Gastrocnemius medialis (tissue), 4 donors: ENCODE measurements at regions not wholly inside any gene's neighbourhood (a gene's known extent, or its start where the extent isn't known, plus 50 kb on each side); places are given as distances from the start of the nearest gene placed in this dataset.

ENCODE experiments used
- POLR2A ChIP-seq, 2 donors: fragments of 450-650 bp; IDR thresholded peaks; one replicate each; pipeline ENCODE4 v1.6.1; 2017; ENCODE audit warnings: antibody characterized with exemption in 2 of 2, mild to moderate bottlenecking in 2 of 2, moderate library complexity in 2 of 2
- TF ChIP-seq, protein P1 (sequence below), 5 experiments: fragments of 450-650 bp in 3 of 5; fragments of 200-600 bp in 2 of 5; sonication (generic) in 2 of 5; IDR thresholded peaks in 4 of 5; conservative IDR thresholded peaks in 1 of 5; 1 replicate in 4 of 5; 2 replicates in 1 of 5; pipeline ENCODE4 v1.5.1; 2016 to 2019; ENCODE audit warnings: antibody characterized with exemption in 5 of 5, mild to moderate bottlenecking in 3 of 5, moderate library complexity in 3 of 5

DNA sequence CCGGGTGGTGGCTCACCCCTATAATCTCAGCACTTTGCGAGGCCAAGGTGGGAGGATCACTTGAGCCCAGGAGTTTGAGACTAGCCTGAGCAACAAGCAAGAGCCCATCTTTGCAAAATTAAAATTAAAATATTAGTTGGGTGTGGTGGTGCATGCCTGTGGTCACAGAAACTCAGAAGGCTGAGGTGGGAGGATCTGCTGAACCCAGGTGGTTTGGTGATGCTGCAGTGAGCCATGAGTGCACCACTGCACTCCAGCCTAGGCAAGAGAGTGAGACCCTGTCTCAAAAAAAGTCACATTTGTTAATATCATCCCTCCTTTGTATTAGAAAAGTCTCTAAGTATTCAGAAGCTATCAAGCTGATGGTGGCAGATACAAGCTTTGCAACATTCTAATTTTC is 317.5 kb downstream of the ANKRD30A start:
- TF ChIP-seq, protein P1, sequence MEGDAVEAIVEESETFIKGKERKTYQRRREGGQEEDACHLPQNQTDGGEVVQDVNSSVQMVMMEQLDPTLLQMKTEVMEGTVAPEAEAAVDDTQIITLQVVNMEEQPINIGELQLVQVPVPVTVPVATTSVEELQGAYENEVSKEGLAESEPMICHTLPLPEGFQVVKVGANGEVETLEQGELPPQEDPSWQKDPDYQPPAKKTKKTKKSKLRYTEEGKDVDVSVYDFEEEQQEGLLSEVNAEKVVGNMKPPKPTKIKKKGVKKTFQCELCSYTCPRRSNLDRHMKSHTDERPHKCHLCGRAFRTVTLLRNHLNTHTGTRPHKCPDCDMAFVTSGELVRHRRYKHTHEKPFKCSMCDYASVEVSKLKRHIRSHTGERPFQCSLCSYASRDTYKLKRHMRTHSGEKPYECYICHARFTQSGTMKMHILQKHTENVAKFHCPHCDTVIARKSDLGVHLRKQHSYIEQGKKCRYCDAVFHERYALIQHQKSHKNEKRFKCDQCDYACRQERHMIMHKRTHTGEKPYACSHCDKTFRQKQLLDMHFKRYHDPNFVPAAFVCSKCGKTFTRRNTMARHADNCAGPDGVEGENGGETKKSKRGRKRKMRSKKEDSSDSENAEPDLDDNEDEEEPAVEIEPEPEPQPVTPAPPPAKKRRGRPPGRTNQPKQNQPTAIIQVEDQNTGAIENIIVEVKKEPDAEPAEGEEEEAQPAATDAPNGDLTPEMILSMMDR (IDR thresholded peaks at IDR 0.05 in 4 of 5, conservative IDR thresholded peaks at IDR 0.05 in 1 of 5): no peak
- no peak for TF ChIP-seq POLR2A (IDR thresholded peaks at IDR 0.05)
